ENCODE measurements at regions not wholly inside any gene's neighbourhood (a gene's known extent, or its start where the extent isn't known, plus 50 kb on each side); places are given as distances from the start of the nearest gene placed in this dataset.
"Not testable (repeated sequence)": the region's sequence is repeated elsewhere in the genome, so short reads cannot be mapped to it uniquely, and the experiment has no call there.

DNA sequence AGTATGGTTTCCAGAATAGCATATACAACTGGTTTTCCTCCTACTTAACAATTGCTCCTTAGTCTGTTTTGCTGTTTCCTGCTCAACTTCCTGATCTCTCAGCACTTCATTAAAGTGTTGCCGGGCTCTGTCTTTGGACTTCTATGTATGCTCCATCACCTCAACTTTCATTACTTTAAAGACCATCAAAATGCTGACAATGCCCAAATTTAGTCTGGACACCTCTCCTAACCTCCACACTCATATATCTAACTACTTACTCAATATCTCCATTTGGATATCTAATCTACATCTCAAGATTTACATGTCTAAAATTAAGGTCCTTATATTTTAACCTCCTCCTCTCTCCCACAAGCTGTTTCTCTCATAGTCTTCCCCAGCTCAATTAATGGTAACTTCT is 54.4 kb upstream of the LGR5 start:
- DNase-seq = no peak

DNA sequence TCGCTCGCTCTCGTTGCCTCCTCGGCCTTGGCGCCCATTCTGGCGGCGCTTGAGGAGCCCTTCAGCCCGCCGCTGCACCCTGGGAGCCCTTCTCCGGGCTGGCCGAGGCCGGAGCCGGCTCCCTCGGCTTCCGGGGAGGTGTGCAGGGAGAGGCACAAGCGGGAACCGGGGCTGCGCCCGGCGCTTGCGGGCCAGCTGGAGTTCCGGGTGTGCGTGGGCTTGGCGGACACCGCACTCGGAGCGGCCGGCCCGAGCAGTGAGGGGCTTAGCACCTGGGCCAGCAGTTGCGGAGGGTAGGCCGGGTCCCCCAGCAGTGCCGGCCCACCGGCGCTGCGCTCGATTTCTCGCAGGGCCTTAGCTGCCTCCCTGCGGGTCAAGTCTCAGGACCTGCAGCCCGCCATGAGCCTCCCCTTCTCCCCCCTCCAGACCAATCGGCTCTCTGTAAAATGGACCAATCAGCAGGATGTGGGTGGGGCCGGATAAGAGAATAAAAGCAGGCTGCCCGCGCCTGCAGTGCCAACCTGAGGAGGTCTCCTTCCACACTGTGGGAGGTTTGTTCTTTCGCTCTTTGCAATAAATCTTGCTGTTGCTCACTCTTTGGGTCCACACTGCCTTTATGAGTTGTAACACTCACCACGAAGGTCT is 62.8 kb upstream of the LGR5 start:
- DNase-seq = not testable (repeated sequence)

DNA sequence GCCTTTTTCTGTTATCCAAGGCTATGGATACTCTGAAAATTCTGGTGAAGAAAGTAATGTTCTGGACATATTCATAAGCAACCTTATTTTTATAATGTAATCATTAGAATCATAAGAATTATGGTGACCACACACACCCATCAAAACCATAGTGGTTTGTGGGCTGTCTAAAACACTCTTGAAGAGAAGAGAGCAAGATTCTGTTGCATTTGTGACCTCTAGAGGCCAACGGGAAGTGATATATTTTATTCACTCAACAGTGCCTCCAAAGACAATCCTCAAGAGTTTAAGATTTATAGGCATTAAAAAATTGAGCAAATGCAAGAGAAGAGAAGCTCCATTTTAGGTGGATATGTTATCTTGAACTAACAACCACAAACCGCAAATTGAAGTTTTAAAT is 68.5 kb upstream of the LGR5 start:
- no peak for DNase-seq

DNA sequence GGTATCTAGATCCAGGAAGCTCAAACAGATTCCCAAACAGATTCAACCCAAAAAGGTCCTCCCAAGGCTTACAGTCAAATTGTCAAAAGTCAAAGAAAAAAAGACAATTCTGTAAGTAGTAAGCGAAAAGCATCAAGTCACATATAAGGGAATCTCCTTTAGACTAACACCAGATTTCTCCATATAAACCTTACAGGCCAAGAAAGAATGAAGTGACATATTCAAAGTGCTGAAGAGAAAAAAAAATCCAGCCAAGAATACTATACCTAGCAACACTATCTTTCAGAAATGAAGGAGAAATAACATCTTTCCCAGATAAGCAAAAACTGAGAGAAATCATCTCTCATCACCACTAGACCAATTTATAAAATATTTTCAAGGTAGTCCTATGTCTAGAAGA is 79.6 kb upstream of the LGR5 start:
- no peak for DNase-seq

DNA sequence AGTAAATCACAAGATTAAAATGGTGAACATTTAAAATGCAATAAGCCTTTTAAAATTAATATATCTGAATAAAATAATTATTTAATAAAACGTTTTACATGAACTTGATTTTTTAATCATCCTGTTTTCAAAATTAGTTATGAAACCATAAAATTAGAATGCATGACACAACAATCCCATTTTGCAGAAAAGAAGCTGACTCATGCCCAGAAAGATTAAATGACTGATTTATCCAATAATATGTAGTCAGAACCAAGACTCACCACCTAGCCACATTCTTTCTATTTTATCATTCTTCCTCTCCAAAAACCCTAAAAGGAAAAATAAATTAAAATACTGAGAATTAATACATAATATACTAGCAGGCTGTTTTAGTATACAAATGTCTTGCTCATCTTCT is 83.0 kb upstream of the LGR5 start:
- DNase-seq = no peak

DNA sequence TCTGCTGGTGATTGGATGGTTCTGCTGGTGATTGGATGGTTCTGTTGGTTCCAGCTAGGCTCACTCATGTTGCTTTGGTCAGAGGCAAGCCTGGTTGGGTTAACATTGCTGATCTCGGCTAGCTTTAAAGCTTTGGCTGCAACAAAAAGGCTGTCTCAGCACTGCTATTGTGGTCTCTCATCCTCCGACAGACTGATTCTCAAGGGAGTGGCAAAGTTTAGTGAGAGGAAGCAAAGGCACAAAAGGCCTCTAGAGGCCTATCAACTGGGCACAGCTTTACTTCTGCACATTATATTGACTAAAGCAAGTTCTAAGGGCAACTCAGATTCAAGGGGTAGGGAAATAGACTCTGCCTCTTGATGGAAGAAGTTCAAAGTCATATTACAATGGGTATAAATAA is 84.7 kb upstream of the LGR5 start:
- no peak for DNase-seq

DNA sequence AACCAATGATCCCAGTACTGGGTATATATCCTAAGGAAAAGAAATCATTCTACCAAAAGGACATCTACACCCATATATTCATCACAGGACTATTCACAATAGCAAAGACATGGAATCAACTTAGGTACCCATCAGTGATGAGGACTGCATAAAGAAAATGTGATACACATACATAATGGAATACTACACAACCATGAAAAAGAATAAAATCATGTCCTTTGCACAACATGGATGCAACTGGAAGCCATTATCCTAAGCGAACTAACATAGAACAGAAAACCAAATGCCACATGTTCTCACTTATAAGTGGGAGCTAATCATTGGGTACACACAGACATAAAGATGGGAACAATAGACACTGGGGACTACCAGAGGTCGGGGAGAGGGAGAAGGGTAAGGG is 86.0 kb upstream of the LGR5 start:
- no peak for DNase-seq

DNA sequence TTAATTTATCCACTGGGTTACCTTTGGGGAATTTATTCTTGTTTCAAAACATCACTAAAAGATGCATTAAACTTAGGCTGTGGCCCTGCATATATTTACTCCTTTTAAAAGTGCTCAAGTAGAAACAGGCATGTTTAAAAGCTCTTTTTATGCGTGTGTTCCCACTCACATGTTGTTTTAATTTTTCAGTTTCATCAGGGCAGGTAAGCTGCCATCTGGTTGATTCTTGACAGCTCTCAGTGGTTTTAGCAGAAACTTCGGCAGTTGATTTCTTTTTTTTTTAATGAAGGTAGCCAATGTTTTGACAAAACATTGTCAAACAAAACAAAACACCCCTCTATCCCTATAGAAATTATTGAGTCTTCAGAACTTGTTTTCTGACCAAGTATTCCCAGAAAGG is 89.6 kb upstream of the LGR5 start:
- no peak for DNase-seq

DNA sequence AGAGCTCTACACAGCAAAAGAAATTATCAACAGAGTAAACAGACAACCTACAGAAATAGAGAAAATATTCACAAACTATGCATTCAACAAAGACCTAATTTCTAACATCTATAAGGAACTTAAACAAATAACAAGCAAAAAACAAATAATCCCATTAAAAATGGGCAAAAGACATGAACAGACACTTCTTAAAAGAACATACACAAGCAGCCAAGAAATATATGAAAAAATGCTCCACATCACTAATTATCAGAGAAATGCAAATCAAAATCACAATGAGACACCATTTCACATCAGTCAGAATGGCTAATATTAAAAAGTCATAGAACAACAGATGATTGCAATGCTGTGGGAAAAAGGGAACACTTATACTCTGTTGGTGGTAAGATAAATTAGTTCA is 100.7 kb upstream of the LGR5 start:
- DNase-seq = no peak

DNA sequence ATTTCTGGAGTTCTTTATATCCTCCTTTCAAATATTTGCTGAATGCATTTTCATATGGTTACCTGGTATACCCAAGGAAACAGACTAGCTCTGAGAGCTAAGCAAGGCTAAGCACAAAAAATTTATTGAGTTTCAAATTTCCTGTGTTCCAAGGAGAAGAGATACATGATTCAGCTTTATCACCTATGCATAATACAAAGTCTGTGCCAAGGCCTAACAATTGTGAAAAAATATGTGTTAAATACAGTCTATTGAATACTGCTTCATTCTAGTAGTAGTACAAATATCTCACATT is 103.7 kb upstream of the LGR5 start:
- DNase-seq = no peak

DNA sequence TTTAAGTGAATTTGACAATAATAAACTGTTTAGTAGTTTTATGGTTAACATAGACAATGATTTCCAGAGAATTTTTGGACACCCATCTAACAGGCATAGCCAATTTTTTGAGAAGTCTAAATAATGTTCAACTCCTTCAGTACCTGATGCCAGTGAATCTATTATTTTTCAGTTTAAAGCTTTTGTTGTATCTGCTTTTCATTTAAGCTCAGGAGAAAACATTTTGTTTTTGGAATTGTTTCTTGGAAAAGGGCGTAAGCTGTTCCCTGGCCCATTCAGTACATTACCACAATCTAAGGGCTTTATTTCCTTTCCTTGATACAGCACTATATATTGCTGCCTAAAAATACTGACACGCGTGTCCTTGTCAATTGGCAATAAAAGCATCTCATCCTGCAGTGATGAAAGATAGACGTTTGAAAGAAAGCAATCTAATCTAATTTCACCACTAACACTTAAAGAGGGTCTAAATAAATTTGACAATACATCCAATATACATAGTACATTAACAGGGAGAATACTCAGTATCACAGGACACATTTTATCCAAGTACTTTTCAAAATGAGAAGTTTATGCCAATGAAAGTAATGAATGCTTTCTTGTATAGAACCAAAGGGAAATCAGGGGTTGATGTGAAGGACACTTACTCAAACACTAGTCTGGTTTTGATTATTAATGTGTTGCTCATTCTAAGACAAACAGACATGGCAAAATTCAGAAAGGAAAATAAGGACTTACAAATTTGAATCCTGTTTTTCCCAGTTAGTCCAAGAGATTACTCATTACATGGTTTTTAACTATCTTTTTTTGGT is 104.2 kb upstream of the LGR5 start:
- no peak for DNase-seq

DNA sequence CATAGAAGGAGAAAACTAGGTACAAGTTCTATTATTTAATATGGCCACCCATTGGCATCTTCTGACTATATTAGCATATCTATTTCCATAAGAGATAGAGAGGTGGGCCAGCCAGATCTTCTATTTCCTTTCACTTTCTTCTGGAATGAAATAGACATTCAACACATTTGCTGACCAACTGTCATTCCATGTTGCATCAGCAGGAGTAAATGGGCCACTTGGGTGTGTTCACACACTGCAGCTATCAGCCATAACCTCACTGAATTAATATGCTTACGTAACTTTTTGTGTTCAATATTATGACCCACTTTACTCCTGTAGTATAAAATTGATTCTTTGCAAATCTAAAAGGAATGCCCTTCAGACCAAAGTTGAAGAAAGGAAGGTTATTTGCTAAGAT is 106.2 kb upstream of the LGR5 start:
- no peak for DNase-seq

DNA sequence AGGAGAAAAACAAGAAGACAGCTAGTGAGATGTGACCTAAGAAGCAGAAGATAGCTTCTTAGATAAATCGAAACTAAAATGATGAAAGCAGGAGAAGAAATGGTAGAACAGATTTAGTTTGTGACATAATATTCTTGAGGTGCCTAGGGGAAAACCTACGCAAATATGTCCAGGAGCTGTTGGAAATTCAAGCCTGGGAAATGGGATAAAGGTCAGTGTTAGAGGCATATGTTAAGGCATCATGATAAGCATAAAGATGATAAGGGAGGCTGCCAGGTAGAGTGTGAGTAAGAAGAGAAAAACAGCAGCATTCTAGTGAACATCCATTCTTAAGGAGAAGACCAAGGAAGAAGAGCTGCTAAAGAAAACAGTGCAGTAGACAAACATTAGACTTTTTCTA is 109.6 kb upstream of the LGR5 start:
- no peak for DNase-seq

DNA sequence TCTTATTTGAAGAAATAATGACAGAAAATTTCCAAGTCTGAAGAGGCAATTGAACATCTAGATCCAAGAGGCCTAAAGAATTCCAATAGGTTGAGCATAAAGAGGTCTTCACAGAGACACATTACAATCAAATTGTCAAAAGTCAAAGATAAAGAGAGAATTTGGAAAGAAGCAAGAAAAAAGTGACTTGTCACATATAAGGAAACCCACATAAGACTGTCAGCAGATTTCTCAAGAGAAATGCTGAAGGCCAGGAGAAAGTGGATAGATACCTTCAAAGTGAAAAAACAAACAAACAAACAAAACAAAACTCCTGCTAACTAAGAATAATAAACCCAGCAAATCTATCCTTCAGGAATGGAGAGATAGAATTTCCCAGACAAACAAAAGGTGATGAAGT is 118.1 kb upstream of the LGR5 start:
- DNase-seq = no peak

DNA sequence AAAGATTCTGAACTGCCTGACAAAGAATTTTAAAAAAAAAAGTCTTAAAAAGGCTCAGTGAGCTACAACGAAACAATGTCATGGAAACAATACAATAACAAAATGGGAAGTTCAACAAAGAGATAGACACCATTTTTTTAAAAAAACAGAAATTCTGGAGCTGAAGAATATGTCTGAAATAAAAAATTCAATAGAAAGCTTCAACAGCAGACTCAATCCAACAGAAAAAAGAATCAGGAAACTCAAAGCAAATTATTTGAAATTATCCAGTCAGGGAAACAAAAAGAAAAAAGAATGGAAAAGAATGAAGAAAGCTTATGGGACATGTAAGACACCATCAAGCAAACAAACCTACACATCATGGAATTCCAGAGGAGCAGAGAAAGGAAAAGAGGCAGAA is 118.5 kb upstream of the LGR5 start:
- no peak for DNase-seq

DNA sequence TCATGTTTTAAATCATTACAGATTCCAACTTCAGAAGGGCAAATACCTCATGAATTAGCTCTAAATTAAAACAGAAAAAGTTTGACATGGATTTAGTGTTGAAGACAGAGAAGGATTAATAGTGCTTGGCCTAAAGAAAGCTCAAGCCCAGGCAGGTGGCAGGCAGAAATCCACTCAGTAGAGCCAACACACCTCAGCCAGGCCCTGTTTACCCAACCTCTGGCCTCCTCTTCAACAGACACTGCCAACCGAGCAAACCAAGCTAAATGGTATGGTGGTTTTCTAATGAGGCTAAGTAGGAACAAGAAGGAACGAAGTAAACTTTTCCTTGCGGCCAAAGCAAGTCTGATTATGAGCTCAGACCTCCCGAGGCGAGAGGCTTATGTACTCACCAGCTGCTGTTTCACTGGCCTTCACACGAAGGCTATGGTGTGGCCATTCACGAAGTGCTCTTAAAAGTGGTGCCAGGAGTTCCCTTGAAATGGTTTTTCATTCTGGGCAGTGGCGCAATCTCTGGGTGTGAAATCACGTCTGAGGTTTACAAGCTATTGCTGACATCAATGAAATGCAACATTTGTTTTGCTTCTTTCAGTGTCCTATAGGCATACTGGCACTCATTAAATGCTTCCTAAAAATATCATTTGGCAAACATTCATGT is 124.1 kb upstream of the LGR5 start:
- DNase-seq = no peak

DNA sequence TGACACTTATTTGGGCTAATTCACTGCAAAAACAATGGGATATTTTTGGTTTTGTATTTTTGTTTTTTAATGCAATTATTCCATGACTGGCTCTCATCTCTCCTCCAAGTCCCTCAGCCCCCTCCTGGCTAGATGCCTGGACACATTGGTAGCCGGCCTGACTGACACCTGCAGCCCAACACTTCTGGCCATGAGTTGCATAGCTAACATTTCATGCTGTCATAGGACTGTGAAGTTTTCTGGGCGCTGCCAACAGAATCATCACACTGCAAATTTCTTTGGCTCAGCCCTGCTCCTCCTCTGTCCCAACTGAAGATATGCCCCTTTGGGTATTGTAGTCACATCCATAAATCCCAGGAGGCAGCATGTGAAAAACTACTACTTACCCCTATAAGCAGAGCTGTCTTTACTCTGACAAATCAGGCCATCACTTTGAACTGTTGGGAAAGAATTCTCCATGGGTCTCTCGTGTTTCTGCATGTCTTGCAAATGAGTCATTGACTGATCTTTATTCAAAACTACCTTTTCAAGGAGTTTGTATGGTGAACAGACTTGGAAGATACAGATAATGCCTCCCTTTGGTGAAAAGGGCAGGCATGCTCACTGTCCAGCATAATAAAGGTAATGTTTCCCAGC is 126.7 kb upstream of the LGR5 start:
- DNase-seq = peak; percentile 86

DNA sequence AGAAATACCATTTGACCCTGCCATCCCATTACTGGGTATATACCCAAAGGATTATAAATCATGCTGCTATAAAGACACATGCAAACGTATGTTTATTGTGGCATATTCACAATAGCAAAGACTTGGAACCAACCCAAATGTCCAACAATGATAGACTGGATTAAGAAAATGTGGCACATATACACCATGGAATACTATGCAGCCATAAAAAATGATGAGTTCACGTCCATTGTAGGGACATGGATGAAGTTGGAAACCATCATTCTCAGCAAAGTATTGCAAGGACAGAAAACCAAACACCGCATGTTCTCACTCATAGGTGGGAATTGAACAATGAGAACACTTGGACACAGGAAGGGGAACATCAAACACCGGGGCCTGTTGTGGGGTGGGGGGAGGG is 128.0 kb upstream of the LGR5 start:
- DNase-seq = not testable (repeated sequence)

DNA sequence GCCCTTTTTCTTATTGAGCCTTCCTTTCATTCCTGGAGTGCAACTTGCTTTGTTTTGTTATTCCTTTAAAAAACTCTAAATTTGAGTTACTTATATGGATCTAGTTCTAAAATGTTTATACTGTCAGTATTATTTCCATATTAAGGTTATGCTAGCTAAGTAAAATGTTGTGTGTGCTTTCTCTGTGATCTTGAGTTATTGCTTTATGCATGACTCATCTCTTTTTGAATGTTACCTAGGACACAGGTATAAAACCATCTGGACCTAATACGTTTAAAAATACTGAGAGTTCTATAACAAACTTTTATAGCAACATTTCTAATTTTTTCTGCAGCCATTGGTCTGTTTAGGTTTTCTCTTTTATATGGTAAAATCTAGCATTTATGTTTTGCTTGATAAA is 132.8 kb upstream of the LGR5 start:
- no peak for DNase-seq

DNA sequence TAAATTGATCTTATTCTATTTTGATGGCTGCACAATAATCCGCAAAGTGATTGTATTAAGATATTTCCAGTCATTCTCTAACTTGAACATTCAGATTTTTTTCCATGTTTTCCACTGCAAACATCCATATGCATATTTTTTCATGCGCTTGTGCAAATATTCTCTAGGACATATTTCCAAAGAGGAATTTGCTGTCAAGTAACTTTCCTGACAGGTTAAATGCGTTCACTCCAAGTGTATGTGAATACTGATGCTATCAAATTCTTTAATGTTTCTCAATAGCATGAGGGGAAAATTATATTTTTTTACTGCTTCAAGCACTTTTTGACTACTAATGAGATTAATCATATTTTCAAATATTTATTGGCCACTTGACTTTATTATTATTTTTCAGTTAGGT is 135.3 kb upstream of the LGR5 start:
- DNase-seq = no peak

DNA sequence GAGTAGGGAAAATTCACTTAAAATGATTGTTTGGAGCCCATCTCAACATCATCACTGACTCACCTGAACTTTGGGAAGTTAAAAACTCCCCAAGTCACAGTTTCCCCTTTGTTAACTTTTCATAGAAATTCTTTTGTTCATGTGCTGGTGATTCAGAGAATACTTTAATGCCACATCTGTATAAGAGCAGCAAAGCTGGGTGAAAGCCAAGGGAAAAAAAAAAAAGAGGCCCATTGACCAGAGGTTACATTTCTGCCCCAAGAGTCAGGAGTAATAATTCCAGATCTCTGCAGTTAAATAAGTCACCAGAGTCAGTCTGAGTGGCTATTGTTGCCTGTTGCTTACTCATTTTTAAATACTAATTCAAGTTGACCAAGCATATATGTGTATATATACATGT is 136.4 kb upstream of the LGR5 start:
- DNase-seq = peak; percentile 55

DNA sequence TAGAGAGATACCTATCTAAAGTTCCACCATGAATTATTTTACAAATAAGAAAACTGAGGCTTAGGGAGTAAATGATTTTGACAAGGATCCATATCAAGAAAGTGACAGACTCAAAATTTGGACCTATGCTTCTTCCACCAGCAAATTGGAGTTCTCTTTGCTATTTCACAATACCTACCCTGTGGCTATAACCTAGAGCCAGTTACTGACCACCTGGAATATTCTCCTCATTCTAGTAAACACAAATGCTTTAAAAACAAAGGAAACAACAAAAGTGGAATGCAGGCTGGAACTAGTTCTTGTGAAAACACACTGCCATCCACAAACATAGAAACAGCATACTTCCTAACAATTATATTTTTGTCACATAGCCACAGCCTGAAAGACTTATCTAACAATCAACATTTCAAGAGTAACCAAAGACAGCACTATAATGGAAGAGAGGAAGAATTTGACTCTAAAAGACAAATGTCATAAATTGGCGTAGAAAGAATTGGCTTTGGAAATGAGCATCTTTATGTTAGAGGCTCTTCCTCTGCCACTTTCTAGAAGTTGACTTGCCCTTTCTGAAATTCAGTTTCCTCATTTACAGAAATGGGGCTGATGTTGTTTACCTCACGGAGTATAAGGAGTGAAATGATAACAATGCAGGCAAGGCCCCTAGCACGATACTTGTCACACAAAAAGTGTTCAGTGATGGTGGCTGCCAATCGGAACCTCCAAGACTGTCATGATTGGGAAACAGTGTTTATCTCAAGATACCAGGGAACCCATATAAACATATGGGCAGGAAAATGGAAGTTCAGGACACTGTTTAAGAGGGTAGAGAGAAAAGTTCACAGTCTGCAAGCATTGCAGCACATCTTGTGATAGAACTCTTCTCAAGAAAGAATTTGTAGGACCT is 138.6 kb upstream of the LGR5 start:
- DNase-seq = no peak

Data from NCI-H226 (cell line).